GM19043 (cell line): ENCODE measurements at regions not wholly inside any gene's neighbourhood (a gene's known extent, or its start where the extent isn't known, plus 50 kb on each side); places are given as distances from the start of the nearest gene placed in this dataset.

ENCODE experiments used
- ATAC-seq: cut with Tn5 transposase; IDR thresholded peaks from one replicate; pipeline ENCODE4 v1.9.1; 2021; ENCODE audit warnings: low read depth; ENCODE audit not compliant: unreplicated experiment

DNA sequence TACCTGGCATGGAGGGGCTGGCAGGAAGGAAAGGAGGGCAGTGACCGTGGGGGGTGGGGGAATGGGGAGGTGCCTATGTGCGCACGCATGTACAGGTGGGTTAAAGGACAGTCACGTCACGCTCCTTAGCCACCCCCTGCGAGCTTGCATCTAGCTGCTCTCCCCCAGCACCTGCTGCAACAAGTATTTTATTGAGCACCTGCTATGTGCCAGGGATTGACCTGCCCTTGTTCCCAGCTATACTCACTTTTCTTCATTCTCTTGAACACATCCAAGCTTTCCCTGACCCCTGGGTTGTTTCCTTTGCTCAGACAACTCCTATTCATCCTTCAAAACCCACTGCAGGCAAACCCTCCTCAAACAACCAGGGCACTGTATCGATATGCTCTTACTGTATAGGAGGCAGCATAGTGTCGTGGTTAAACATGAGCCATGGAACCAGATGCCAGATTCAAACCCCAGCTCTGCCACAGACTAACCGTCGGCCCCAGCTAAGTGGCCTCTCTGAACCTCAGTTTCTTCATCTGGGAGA, 155.2 kb upstream of the CIBAR2 start:
- ATAC-seq = no peak

DNA sequence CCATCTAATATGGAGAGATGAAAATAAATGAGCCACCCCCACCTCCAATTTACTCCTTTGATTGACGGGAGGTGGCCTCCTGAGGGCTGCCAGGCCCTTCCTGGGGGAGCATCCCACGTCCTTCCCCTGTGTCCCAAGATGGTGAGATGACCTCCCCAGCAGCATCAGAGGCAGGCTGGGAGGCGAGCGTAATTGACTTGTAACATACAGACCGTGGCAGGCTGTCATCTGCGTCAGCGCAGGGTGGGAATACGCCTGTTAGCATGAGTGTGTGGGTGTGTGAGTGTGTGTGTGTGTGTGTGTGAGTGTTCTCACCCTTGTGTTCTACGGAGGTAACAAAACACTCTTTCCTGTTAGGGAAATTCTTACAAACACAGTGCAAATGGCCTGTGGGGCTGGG, 156.9 kb upstream of the CIBAR2 start:
- no peak for ATAC-seq

DNA sequence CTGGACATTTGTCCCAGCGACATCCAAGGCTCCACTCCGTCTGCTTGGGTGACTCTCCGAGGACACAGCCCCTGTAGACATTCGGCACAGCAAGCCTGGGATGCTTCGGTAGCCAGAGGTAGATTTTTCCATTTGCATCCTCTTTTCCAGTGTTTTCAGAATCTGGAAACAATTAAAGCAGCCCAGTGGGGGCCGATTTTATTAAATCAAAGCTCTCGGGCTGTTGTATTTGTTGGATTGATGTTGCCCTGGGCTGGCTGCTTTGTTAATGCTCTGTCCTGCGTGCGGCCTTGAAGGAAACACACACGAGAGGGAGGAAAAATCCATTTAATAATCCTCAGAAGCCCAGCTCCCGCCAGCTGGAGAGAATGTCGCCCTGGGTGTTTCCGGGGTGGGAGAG, 158.1 kb upstream of the CIBAR2 start:
- no peak for ATAC-seq

DNA sequence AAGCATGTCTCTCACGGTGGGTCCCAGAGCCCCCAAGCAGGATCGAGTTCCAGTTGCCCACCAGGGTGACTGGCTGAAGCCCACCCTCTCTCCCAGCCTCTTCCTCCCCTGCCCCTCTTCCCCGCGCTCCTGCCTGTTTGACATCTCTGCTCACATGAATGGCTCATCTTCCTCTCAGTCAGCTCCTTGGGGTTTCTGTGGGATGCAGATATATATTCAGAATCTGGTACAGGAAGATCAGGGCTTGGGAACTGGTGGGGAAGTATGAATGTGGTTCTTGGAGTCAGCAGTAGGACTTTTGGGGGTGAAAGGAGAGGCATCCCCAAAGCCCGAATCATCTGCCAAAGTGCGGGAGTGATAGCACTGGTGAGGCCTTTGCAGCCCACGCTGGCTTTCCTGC, 158.9 kb upstream of the CIBAR2 start:
- no peak for ATAC-seq

DNA sequence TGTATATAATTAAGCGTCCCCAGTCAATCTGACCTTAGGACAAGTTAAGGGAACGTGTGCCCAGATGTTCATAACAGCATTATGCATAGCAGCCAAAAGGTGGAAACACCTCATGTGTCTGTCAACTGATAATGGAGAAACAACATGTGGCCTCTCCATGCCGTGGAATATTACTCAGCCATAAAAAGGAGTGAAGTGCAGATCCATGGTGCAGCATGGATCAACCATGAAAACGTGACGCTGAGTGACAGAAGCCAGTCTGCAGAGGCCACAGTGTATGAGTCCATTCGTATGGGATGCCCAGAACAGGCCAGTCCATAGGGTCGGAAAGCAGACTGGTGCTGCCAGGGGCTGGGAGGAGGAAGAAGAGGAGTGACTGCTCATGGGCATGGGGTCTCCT, 161.0 kb upstream of the CIBAR2 start:
- ATAC-seq = no peak

DNA sequence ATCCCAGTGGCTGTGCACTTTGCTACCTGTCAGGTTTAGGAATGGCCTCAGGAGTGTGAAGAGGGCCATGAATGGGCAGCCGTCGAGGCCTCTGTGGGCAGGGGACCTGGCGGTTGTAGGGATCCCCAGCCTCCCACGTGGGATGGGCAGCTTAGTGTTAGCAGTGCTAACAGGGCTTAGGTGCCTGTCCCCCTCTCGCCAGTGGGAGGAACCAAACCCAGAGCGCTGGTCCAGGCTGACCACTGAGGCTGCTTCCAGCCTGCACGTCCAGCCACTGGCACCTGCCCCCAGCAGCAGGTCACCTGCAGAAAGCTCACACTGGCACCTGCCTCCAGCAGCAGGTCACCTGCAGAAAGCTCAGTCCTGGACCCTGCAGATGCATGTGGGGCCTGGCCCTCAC, 162.2 kb upstream of the CIBAR2 start:
- no peak for ATAC-seq

DNA sequence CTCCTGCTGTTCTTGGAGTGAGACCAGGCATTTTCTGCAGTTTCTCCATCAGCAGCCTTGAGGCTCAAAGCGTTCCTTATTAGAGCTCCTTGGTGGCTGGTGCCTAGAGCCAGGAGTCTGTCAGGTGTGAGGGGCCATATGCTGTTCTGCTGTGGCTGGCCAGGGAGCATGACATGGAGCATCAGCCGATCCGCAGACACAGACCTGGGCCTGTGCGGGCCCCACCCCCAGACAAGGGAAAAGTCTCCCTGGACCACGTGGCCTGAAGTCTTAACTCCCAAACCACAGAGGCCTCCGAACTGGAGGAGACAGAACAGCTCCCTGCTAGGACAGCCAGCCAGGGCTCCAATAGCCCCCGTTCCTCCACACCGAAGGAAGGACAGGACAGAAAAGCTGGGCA, 162.7 kb upstream of the CIBAR2 start:
- ATAC-seq = no peak

DNA sequence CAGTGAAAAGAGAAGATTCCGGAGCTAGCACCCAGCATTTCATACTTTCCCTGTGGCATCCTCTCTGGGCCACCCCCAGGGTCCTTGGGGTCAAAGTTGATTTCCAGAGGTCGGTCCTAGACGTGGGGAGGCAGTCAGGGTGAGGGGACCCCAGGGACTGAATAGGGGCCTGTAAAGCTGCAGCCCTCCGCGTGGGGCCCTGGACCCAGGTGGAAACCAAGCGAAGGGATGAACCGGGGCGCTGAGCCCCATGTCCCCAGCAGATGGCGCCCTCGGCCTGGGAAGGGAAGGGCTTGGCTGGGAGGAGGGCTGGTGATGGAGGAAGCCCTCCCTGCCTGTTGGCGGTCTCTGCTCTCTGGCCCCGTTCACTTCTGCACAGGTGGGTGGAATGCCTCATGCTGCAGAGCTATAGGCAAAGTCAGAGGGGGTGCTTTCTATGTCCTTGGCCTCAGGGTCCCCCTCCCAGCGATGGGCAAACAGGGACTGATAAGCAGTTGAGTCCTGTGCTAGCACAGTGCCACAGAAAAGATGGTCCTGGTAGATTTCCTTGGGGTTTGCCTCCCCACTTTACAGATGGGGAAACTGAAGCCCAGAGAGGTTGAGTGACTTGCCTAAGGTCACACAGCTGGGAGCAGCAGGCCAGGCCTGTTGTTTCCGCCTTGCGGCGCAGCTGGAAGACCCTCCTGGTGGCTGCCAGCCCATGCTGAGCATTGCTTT, 163.4 kb upstream of the CIBAR2 start:
- ATAC-seq = no peak

DNA sequence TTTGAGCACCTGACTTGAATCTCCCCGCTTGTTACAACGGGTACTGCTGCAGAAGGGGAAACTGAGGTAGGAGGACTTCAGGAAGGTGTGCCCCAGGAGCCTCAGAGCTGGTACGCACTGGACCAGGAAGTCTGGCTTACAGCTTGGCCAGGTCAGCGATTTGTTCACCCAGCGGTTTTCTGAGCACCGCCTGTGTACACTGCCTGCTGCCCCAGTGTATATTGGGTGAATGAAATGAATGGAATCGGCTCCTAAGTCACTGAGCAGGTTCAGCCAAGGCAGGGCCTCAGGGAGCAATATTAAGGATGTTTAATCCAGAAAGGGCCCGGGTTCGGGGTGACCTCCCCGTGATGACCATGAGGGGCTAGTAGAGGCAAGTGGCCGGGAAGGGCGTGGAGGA, 164.0 kb upstream of the CIBAR2 start:
- ATAC-seq = no peak

DNA sequence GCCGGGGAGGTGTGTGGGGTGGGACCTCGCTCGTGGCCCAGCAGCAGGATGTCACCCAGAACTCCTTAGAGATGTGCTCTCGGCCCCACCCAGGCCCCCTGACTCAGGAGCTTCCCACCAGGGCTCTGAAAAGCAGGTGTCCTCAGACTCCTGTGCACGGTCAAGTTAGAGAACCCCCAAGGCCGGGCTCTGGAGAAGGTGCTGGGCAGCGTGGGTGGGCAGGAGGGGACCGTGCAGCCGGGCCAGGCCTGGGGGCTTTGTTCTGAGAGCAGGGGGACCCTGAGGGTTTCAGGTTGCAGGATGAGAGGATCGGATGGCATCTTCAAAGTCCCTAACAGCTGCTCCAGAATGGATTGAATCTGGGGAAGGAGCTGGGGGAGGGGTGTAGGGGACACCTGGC, 164.4 kb upstream of the CIBAR2 start:
- ATAC-seq = no peak

DNA sequence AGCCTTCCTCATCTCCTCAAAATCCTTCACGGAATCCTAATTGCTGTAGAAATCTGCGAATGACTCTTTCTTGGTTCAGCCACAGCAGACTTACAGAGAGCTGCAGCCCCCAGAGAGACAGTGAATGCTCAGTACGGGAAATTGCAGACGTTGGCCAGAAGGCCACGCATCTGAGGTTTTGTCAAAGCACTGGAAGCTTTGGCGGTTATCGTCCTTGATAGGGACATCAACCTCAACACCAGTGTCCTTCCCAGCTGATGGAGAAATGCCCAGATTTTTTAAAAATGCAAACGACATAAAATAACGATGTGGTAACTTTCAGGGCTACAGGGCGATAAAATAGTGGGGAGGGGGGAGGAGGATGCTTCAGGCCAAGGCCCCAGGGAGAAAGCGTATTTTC, 166.6 kb upstream of the CIBAR2 start:
- ATAC-seq = no peak

DNA sequence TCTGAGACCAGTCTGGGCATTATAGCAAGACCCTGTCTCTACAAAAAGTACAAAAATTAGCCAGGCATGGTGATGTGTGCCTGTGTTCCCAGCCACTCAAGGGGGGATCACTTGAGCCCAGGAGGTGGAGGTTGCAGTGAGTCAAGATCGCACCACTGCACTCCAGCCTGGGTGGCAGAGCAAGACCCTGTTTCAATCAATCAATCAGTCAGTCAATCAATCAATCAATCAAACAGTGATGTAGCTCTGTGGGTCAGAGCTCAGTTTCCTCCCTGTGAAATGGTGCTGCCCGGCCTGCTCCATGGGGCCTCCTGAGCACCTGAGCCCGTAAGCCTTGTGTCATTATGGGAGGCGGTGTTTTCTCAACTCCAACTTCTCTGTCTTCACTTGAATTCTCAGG, 167.1 kb upstream of the CIBAR2 start:
- ATAC-seq = no peak

DNA sequence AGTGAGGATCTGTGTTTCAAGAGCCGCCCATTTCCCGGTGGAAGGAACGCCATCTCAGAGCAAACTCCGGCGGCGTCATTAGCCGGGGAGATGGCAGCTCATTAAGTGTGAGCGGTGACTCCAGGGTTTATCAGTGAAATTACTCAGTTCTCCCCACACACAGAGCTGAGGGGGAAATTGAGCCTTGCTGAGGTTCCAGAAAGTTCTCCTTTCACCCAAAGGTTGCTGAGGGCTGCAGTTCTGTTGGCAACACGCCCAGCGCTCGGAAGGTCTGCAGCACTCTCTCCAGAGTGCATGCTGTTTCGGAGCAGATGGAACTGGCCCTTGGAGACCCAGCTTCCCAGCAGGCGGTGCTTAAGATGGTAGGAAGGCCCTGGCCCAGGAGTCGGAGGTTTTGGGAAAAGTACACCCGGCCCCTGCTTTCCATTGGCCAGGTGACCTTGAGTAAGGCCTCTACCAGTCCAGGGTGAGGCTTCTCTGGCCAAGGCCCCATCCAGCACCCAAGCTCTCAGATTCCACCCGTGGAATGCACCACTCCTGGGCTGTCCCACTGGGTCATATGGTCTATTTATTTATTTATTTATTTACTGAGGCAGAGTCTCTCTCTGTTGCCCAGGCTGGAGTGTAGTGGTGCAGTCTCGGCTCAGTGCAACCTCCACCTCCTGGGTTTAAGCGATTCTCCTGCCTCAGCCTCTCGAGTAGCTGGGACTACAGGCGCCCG, 167.7 kb upstream of the CIBAR2 start:
- ATAC-seq = no peak

DNA sequence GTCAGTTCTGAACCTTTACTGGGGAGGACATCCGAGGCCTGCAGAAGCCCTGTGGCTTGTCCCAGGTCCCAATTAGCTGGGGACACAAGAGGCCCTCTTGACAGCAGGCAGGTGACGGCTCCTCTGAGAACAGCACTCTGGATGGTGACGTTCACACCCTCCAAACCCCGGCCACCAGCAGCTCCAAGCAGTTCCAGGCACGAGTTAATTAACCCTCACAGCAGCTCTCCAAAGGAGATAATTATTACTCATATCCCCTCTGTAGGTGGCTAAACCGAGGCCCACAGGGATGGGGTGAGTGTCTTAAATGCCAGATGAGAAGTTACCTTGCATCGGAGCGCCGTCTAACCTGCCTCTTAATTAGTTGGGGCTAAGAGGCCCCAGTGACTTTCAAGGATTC, 168.9 kb upstream of the CIBAR2 start:
- ATAC-seq = no peak

DNA sequence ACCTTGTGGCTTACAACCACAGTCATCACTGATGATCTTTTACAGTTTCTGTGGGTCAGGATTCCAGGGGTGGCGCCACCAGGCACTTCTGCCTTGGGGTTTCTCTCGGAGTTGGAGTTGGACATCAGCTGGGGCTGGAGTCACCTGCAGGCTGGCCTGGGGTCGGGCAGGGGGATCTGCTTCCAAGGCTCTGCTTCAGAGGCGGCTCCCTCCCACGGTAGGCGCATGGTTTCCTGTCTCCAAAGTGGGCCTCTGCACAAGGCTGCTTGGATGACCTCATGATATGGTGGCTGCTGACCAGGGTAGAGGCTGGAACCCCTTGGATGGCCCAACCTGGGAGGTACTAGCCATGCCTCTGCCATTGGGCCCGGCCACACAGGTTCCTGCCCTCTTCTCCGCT, 170.6 kb upstream of the CIBAR2 start:
- ATAC-seq = no peak

DNA sequence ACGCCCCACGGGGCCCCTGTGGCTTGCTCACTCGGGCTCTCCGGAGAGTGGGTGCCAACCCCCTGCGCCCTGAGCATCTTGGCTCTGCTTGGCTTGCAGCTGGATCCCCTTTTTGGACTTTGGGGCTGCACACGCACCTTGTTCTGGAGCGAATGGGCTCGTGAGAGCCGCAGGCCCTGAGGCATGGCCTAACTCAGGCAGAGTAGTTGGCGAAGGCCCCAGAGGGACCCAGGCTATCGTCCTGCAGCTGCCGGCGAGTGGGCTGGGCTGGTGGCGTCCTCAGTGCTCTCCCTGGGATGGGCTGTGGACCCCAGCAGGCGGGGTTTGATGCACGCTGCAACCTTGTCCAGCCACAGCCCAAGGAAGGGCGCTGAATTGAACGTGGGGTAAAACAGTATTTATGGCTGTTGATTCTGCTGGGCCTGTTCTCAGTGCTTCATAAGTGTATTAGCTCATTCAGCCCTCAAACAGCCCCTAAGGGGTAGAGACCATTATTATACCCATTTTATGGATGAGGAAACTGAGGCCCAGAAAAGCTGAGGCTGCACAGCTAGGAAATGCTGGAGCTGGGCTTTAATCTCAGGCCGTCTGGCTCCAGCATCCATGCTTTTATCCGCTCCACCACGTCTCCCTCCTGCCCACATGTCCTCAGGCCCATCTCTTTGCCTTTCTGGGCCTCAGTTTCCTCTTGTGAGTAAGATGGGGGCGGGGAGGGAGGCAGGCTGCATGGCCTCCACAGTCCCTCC, 171.2 kb upstream of the CIBAR2 start:
- no peak for ATAC-seq

DNA sequence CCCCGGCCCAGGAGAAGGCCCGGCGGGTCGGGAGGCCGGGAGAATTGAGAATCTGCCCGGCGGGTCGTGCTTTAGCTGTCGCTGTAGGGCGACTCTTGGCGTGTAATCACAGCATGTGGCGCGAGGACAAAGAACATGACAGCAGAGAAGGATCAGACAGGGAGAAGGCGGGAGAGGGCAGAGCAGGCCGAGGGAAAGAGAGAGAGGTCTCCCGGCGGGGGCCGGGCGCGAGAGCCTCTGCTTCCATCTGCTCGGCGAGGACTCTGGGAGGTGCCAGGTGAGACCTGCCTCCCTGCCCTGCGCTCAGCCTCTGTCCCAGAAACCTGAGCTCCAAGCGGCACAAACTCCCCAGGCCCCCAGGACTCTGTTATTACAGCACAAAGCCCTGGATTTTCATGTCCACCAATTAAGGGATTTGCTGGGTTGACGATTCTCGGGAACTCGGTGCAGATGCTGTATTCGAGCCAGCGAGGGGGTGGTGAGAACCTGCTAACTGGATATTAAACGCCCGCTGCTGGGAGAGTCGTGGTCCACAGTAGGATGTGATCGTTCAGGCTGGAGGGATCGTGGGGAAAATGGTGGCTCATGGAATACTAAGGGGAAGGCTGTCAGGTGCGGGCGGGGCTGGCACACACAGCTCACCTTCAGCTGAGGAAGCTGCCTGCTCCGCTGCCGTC, 172.0 kb upstream of the CIBAR2 start:
- ATAC-seq = no peak

DNA sequence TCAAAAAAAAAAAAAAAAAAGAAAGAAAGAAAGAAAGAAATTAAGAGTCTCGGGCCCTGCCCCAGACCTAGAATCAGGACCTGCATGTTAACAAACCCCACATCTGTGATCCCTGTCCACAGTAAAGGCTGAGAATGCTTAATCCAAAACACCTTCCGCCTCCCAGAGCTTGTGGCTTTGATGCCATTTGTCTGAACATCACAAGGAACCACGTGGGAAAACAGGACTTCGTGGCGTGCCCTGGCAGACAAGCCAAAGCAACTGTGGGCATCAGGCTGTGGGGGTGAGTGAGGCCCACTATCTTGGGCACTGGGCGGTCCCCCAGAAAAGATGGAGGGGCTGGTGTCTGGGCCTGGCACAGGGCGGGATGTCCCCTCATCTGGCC, 173.4 kb upstream of the CIBAR2 start:
- no peak for ATAC-seq

DNA sequence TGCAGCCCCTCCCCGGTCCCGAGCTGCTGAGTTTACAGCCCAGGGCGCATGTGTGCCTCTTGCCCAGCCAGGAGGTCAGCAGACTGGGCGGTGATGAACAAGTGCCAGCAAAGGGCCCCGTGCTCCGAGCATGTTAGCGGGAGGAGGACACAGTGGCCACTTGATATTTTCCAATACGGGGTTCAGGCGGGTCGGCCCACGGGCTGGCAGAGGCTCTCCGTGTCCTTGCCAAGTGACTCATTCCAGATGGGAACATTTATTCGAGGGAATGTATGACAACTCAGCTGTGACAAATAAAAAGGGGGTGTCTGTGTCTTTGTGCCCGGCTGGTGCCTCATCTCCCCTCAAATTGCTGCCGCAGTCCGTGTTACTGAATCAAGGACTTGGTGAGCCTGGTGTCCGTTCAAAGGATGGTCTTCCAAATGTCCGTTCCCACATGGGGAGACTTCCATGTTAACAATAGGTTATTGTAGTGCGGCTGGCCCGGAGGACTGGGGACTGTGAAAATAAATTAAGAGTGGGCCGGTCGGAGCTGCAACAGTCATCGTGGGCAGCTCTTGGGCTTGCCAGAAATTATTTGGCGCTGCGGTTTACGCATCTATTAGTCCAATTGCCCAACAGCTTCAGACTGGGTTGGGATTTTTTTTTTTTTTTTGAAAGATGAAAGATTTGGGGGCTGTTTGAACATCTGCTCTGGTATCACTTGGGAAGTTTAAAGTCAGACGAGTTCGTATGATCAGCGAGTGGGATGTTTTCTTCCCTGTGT, 174.0 kb upstream of the CIBAR2 start:
- ATAC-seq = no peak
